ENCODE measurements at regions not wholly inside any gene's neighbourhood (a gene's known extent, or its start where the extent isn't known, plus 50 kb on each side); places are given as distances from the start of the nearest gene placed in this dataset.

DNA sequence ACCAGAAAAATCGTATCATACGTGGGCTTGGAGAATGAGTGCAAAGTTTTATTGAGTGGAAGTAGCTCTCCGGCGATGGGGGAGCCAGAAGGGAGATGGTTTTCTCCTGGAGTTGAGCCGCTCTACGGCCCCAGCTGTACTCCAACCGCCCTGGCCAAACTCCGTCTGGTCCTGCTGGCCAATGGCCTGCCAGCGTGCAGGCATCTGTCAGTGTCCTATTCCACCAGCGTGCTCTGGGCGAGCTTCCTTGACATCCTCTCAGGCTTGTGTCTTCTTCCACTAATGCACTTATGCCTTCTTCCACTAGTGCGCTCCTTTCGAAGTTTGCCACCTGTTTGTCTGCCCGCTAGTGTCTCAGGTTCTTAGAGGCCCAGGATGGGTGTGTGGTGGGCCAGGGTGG, 345.5 kb upstream of the CDH19 start:
- Mint-ChIP-seq H3K4me1 (no peaks in the 10 kb centered on the region), H3K27me3 (ENCODE audit: low read depth in 3 of 3) (peaks cover 0 to 3% (median 2%) of the 10 kb centered on the region in 3 donors), H3K36me3 (no peaks in the 10 kb centered on the region), H3K4me3 (no peak overlapping the region), H3K27ac (no peak overlapping the region), H3K9me3 (peaks cover 0 to 9% (median 3%) of the 10 kb centered on the region in 7 donors)
- H3K9ac ChIP-seq (ENCODE audit: insufficient read depth, low read length, poor library complexity, severe bottlenecking), result no peak overlapping the region
- peaks cover 4% of the 10 kb centered on the region in 2 donors for H3K9me3 ChIP-seq (replicated peaks in 1 of 2; ENCODE audit: control insufficient read depth in 1 of 2, insufficient read depth in 1 of 2, low read length in 2 of 2)
- H3K36me3 ChIP-seq (replicated peaks in 1 of 2; ENCODE audit: control insufficient read depth in 1 of 2, insufficient read depth in 2 of 2, low read length in 2 of 2), result no peaks in the 10 kb centered on the region
- no peak for DNase-seq
- 96% methylated on average over 8 of the region's 14 CpGs for WGBS (ENCODE audit: insufficient coverage)
- H3K4me3 ChIP-seq (replicated peaks in 1 of 3; ENCODE audit: low read depth in 2 of 3, low read length in 3 of 3), result no peak overlapping the region
- no peaks in the 10 kb centered on the region for H4K20me1 ChIP-seq (ENCODE audit: insufficient read depth, low read length)
- intact Hi-C loops (cut with micrococcal nuclease), result no loop called here
- H3K4me1 ChIP-seq (ENCODE audit: control insufficient read depth in 1 of 2, insufficient read depth in 2 of 2, low read length in 2 of 2), result no peaks in the 10 kb centered on the region
- no peaks in the 10 kb centered on the region for H3K79me2 ChIP-seq (ENCODE audit: insufficient read depth, low read length)
- no peak overlapping the region for H3K4me2 ChIP-seq (replicated peaks; ENCODE audit: extremely low read depth, low read length, poor library complexity, severe bottlenecking)
- no peak overlapping the region for H3K27ac ChIP-seq (ENCODE audit: low read depth in 1 of 2, low read length in 2 of 2)
- no peaks in the 10 kb centered on the region for H3K27me3 ChIP-seq (ENCODE audit: control insufficient read depth in 2 of 2, insufficient read depth in 2 of 2, low read length in 2 of 2)
- no peak overlapping the region for H2AFZ ChIP-seq (ENCODE audit: insufficient read depth, low read depth, low read length, poor library complexity, severe bottlenecking)
- TF ChIP-seq, protein P1, sequence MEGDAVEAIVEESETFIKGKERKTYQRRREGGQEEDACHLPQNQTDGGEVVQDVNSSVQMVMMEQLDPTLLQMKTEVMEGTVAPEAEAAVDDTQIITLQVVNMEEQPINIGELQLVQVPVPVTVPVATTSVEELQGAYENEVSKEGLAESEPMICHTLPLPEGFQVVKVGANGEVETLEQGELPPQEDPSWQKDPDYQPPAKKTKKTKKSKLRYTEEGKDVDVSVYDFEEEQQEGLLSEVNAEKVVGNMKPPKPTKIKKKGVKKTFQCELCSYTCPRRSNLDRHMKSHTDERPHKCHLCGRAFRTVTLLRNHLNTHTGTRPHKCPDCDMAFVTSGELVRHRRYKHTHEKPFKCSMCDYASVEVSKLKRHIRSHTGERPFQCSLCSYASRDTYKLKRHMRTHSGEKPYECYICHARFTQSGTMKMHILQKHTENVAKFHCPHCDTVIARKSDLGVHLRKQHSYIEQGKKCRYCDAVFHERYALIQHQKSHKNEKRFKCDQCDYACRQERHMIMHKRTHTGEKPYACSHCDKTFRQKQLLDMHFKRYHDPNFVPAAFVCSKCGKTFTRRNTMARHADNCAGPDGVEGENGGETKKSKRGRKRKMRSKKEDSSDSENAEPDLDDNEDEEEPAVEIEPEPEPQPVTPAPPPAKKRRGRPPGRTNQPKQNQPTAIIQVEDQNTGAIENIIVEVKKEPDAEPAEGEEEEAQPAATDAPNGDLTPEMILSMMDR (IDR thresholded peaks at IDR 0.05), result no peak

DNA sequence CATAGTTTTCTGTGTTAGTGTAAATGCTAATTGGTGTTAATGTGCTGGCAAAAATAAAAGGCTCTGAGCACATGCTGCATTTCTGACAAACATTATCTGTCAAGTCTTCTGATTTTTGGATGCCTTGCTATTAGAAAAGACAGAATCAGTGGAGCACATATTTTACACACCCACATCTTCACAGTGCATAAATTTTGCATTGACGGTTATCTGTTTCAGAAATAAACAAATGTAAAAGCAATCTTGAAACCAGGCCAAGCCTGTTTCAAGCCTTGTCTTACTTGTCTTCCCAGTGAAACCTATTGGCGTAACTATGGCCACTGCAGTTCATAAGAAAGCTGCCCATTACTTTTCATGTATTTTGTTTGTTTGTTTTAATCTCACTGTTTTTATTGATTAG, 333.7 kb upstream of the CDH19 start:
- Mint-ChIP-seq H3K4me1 (no peaks in the 10 kb centered on the region), H3K27ac (no peak overlapping the region), H3K4me3 (no peak overlapping the region), H3K36me3 (no peaks in the 10 kb centered on the region), H3K9me3 (peaks cover 0 to 5% (median 2%) of the 10 kb centered on the region in 7 donors), H3K27me3 (ENCODE audit: low read depth in 3 of 3) (no peaks in the 10 kb centered on the region)
- 83% methylated on average over 1 of the region's 2 CpGs for WGBS (ENCODE audit: insufficient coverage)
- no peak overlapping the region for H2AFZ ChIP-seq (ENCODE audit: insufficient read depth, low read depth, low read length, poor library complexity, severe bottlenecking)
- H3K9me3 ChIP-seq (replicated peaks in 1 of 2; ENCODE audit: control insufficient read depth in 1 of 2, insufficient read depth in 1 of 2, low read length in 2 of 2), result peaks cover 4 to 15% of the 10 kb centered on the region in 2 donors
- H3K79me2 ChIP-seq (ENCODE audit: insufficient read depth, low read length), result no peaks in the 10 kb centered on the region
- intact Hi-C loops (cut with micrococcal nuclease), result no loop called here
- H3K27ac ChIP-seq (ENCODE audit: low read depth in 1 of 2, low read length in 2 of 2), result no peak overlapping the region
- H3K27me3 ChIP-seq (ENCODE audit: control insufficient read depth in 2 of 2, insufficient read depth in 2 of 2, low read length in 2 of 2), result no peaks in the 10 kb centered on the region
- H4K20me1 ChIP-seq (ENCODE audit: insufficient read depth, low read length), result no peaks in the 10 kb centered on the region
- no peak overlapping the region for H3K4me3 ChIP-seq (replicated peaks in 1 of 3; ENCODE audit: low read depth in 2 of 3, low read length in 3 of 3)
- no peaks in the 10 kb centered on the region for H3K36me3 ChIP-seq (replicated peaks in 1 of 2; ENCODE audit: control insufficient read depth in 1 of 2, insufficient read depth in 2 of 2, low read length in 2 of 2)
- TF ChIP-seq, protein P1 (IDR thresholded peaks at IDR 0.05), result no peak
- no peak overlapping the region for H3K4me2 ChIP-seq (replicated peaks; ENCODE audit: extremely low read depth, low read length, poor library complexity, severe bottlenecking)
- no peak for DNase-seq
- H3K4me1 ChIP-seq (ENCODE audit: control insufficient read depth in 1 of 2, insufficient read depth in 2 of 2, low read length in 2 of 2), result no peaks in the 10 kb centered on the region
- H3K9ac ChIP-seq (ENCODE audit: insufficient read depth, low read length, poor library complexity, severe bottlenecking), result no peak overlapping the region
